ENCODE measurements at regions not wholly inside any gene's neighbourhood (a gene's known extent, or its start where the extent isn't known, plus 50 kb on each side); places are given as distances from the start of the nearest gene placed in this dataset.

DNA sequence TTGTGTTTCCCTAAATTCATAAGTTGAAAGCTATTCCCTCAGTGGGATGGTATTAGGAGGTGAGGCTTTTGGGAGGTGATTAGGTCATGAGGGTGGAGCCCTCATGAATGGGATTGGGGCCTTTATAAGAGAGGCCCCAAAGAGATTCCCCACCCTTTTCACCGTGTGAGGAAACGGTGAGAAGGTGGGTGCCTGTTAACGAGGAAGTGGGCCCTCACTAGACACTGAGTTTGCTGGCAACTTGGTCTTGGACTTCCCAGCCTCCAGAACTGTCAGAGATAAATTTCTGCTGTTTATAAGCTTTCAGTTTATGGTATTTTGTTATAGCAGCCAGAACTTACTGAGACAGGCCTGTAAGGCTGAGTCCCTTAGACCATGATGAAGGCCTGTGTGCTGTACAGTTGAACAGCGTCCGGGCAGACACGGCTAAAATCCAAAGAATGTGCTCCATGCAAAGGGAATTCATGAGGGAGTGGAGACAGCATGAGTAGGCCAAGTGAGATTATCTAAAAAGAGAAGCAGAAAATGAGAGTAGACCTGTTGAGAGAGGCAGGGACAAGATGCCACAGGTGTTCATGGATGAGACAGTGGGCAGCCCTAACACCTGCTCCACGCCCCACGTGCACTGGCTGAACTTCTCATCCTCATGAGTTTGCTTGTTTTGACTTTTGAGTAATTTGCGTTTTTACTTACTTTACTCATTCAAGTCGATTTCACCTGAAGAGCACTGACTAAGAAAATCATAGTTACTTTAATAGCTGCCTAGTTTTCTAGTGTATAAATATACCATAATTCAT, 66.9 kb upstream of the SFMBT2 start:
- no peak for DNase-seq

GRCh38 chr10:7475939-7476338, 65.1 kb upstream of the SFMBT2 start:
- DNase-seq = no peak

DNA sequence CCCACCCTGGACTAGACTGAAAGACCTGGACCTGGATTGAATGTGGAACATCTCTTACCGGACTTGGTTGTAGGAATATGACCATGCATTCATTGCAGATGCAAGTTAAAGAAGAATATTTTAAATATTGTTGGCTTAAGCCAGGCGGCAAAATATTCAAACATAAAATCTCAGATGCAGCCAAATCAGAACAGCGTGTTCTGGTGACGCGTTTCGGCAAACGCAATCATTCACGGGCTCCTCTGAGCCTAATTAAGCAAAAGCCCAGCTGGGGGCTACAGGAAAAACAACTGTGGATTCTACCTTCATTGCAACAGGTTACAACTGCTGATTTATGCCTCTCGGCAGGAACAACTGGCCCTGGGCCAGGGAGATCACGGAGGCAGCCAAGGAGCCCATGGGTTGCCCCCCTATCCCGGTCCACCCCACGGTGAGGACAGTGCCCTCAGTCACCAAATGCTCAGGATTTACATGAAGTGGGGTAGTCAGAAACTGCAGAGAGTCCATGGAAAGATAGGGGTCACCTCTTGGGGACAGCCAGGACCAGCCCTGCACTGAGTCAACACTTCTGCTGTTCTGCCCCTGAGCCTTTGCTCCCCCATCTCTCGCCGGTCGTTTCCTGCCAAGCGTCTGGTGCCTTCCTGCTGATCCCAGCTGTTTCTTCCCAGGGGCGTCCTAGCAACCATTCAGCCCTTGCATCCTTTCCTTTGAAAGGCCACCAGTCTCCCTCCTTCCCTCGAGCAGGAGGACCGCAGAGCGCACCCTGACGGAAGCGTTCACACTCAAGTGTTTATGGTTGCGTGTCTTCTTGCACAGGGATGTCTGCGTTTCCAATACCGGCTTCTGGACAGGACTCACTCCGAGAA, 64.4 kb upstream of the SFMBT2 start:
- DNase-seq = no peak

- DNase-seq = no peak
Measured at GRCh38 chr10:7474388-7474787, 63.6 kb upstream of the SFMBT2 start.

- DNase-seq = no peak
Measured at GRCh38 chr10:7473474-7473873, 62.6 kb upstream of the SFMBT2 start.

DNA sequence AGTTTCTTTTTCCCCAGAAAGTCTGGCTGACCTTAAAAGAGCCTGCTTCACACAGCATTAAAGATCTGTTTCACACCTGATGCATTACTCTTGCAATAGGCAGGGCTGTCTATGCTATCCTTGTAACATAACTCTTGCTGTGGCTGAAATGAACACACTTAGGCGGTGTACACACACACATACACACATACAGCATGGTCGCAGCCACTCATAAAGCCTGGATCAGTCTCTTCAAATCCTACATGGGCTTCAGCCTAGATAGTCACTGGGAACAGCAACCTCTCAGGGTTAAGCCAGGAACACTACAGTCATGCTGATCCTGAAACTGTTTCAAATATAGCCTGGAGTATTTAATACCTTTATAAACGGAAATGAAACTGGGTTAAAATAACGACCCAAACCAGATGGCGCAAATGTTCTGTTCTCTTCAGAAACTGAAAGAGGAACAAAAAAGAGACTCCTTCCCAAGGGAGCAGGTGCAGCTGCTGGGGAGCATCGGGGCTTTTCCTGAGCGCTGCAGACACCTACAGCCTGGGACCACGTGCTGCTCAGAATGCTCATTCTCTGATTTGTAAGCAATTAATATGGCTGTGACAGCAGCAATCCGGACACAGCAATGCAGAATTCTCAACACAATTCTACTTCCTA, 61.0 kb upstream of the SFMBT2 start:
- DNase-seq = no peak

DNA sequence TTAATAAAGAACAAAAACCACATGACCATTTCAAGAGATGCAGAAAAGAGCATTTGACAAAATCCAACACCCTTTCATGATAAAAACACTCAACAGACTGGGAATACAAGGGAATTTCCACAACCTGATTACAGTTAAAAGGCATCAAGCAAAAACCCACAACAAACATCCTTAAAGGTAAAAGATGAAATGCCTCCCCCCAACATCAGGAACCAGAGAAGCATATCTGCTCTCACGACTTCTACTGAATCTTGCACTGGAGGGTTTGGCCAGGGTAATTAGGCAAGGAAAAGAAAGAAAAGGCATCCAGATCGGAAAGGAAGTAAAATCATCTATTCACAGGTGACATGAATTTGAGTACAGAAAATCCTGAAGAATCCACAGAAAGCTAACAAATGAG, 59.5 kb upstream of the SFMBT2 start:
- no peak for DNase-seq

- DNase-seq = no peak
Measured at GRCh38 chr10:7467031-7467667, 56.3 kb upstream of the SFMBT2 start.

- no peak for DNase-seq
Measured at GRCh38 chr10:7464691-7465090, 53.9 kb upstream of the SFMBT2 start.

Measured in activated naive CD4-positive, alpha-beta T cell treated with anti-CD3 and anti-CD28 coated beads, Interleukin-2, amount 50 U/mL, for 16 hours (primary cell).